HG02870 (cell line): ENCODE measurements at regions not wholly inside any gene's neighbourhood (a gene's known extent, or its start where the extent isn't known, plus 50 kb on each side); places are given as distances from the start of the nearest gene placed in this dataset.

Experiments
- ATAC-seq: cut with Tn5 transposase; IDR thresholded peaks from one replicate; pipeline ENCODE4 v1.9.1; 2021; ENCODE audit warnings: mild to moderate bottlenecking, moderate library complexity; ENCODE audit not compliant: unreplicated experiment

DNA sequence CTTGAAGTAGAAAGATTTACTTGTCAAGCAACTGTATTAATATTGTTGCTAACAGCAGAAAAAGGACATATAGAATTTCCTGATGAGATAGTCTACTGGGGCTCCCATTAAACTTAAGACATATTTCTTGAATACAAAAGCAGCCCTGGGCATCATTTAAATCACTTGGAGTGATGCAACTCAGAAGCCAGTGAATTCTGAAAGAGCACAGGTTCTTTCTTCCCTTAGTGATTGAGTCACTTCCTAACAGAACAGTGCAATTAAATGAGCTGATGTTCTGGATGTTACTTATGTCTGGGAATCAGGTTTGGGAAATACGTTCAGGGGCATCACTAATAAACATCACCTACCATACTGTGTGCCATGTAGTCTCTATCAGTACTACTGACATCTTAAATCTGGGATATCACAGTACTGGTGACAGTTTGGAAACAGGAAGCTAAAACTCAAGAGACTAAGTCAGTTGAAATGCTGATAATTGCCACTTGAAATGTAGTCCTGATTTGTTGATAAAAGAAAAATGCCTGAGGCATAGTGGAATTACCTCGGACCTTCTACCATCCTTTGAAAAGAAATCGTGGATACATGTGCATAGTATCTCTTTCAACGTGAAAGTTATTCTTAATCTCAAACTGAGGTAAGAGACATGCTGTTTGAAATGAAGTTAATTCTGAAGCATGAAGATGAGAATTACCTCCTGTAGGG is 249.2 kb upstream of the GPRIN3 start:
- ATAC-seq: no peak

DNA sequence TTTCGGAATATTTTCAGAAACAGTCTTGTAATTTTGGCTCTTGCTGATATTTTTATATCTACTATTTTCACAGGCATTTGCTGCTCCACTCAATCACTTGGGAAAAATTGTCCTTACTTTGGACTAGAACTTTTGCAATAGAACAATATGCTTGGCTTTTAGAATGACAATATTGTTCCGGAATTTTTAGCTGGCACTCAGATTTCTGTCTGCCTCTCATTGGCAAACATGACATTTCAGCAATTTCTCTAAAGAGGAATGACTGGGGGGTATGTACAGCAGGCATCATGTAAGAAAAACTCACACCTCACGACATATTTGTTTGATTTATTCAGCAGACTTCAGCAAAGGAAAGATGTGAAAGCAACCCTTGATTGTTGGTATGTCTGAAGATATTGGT is 243.6 kb upstream of the GPRIN3 start:
- ATAC-seq: no peak

DNA sequence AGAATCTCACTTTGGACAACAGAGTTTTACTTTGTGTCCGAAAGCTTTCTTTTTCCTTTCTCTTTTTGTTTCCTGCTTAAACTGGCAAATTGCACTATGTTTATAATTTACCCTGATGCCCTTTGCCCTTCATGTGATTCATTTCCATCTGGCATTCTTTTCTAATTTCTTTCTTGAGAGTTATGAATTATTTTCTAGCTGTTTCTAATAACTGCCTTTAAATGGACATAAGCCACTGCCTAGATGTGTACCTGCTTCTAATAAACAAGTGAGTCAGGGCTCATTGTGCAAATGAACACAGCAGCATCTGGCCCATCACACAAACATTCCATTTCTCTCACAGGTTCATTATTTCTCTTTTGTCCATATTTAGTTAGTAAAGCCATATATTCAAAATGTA is 242.3 kb upstream of the GPRIN3 start:
- ATAC-seq: no peak

DNA sequence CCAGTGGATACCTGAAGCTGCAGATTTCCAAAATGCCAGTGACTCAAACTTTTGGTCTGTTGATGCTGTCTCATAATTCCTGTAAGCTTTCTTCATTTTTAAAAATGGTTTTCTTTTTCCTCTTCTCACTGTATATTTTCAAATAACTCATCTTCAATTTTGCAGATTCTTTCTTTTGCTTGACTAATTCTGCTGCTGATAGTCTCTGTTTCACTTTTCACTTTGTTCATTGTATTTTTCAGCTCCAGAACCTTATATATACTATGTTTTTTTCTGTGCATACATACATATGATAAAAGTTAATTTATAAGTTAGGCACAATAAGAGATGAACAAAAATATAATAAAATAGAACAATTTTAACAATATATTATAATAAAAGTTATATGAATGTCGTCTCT is 237.7 kb upstream of the GPRIN3 start:
- no peak for ATAC-seq

DNA sequence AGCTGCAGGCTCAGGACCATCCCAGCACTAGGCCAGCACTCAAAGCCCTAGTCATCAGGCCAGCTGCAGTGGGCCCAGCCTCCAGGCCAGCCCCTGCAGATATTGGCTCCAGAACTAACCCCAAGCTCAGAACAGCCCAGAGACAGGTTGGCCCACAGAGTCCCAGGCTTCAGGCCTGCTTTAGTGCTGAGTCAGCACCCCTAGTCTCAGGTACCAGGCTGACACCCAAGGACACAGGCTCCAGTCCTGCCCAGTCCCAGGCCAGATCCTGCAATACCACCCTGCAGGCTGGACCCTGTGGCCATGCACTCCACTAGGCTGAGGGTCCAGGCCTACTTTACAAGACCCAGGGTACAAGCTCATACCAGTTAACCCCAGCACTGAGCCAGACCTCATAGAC is 234.4 kb upstream of the GPRIN3 start:
- no peak for ATAC-seq

DNA sequence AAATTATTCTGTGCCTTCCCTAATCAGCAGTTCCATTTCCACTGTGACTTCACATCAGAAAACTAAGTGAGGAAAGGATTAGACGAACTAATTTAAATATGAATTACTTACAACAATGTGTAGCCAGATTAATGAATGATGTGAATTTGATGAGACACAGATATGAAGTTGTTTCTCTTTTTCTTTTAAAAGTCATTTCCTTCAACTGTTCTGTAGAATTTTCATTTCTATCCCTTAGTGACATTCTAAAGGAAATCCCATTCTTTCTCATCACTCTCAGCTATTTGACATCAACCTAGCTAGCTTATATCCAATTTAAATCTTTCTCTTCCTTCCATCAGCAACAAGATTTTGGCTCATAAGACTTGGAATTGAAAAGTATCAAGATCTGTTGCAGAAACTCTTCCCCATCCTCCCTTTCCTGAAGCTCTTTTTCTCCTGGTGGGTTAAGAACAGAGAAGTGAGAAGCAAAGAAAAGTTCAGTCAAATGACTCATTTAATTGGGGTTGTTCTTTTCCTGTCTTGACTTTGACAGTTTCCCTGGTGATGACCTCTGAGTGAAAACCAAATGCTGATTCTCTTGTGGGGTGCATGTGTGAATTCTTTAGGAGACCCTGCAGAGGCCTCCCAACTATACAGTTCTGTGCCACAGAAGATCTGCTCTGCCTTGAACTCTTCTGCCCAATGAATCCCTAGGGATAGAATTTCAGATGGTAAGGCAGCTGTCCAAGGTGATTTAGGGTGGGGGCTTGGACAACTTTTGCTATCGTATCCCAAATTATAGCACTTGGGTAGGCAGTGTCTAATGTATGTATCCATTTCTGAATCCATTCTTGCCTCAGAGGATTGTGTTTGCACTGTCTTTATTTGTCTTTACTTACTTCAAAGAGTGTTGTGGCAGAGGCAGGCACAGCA is 232.5 kb upstream of the GPRIN3 start:
- ATAC-seq: no peak

DNA sequence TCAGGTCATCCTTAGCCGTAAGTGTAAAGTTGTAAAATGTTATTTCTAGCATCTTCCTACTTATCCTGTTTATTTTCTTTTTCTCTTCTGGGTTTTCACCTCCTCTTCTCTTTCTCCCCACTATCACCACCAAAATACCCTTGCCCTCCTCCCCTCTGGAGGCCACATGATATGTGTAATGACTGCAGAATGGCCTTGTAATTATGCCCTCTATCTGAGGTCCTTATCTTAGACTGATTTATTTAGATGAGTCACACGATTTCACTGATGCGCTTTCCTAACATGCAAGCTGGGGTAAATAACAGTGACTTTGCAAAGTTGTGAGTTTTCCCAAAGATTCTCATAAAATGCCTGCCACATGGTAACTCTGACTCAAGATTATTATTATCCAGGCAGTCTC is 231.8 kb upstream of the GPRIN3 start:
- no peak for ATAC-seq

DNA sequence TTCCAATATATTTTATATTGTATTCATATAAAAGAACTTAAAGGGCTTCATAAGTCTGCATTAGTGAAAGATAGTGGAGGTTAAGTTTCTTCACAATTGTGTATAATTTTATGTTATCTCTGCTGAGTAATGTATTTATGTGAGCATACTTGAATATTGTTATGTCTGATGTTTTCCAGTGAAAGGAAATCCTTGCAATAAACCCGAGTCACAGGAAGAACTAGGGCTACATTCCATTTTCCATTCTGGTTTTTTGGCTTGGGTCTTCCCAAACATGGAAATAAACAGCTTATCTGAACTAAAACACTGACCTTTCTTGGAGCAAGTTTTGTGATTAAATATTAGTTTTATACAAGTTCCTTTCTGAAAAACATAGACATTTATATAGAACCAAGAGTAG is 231.3 kb upstream of the GPRIN3 start:
- no peak for ATAC-seq

DNA sequence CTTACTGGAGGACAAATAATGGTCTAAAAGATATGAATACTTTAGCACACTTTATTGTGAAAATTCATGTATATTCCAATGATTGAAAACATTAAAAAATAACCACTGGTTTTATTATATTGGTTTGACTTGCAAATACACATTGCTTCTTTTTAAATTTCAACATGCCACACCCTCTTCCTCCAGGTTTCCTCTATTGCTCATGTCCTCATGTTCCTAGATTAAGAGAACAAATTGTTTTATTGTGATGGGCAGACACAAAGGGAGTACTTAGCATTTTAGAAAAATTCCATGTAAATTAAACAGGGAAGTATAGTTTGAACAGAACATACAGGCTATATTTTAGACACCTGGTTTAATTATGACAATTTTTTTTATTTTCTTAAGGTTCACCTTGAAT is 230.6 kb upstream of the GPRIN3 start:
- no peak for ATAC-seq

DNA sequence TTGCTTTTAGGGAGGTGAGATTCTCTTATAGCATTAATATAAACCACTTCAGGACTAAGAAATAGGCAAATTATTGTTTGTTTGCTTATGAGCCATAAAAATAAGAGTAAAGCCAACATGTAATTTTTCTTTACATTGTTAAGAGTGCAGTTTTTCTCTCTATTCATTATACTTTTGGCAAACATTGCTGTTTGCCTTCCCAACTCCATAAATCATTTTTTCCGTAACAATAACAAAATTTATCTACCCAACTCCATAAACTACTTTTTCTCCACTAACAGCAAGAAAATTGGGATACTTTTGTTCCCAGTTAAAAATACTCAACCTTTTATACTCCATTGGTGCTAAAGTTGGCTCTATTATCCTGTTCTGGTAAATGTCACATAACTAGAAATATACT is 229.7 kb upstream of the GPRIN3 start:
- ATAC-seq: no peak

DNA sequence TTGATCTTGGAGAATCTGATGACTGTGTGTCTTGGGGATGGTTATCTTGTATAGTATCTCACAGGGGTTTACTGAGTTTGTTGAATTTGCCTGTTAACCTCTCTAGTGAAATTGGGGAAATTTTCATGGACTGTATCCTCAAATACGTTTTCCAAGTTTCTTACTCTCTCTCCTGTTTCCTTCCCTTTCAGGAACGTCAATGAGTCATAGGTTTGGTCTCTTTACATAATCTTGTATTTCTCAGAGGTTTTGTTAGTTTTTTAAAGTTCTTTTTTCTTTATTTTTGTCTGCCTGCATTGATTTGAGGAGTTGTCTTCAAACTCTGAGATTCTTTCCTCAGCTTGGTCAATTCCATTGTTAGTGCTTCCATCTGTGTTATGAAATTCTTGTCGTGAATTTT is 227.7 kb upstream of the GPRIN3 start:
- no peak for ATAC-seq

DNA sequence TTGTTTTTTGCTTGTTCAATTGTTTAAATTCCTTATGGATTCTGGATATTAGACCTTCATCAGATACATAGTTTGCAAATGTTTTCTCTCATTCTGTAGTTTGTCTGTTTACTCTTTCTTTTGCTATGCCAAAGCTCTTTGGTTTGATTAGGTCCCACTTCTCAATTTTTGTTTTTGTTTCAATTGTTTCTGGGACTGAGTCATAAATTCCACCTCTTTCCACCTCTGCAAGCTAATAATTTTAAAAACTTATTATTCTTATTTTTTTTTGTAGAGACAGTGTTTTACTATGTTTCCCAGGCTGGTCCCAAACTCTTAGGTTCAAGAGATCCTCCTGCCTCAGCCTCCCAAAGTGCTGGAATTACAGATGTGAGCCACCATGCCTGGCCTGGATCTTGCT is 226.8 kb upstream of the GPRIN3 start:
- no peak for ATAC-seq

DNA sequence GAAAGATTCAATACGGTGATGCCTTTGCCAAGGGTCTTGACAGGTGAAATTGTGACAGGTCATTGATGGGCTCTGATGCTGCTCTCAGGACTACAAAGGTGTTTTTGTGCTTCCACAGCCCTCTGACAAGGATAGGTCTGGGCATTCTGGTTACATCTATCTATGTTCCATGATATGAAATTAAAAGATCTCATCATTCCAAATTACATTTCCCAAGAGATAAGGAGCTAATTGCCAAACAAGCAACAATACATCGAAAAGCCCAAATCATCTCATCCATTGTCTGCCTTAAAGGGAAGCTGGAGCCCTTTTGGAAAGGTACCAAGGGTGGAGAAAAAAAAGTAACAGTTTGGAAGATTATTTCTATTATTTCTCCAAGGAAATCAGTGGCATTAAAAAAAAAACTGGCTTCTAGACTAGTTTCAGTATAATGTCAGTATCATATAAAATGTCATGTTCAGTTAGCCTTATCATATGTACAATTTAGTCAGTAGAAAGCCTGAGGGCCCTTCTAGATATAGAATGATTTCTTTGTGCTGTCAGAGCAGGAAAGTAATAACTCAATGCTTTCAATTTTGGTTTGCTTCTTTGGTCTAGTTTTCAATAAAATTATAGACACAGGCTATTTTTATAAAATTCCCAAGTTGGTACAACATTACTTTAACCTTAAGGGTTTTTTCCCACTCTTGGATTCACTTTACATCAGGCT is 224.5 kb upstream of the GPRIN3 start:
- ATAC-seq: no peak

DNA sequence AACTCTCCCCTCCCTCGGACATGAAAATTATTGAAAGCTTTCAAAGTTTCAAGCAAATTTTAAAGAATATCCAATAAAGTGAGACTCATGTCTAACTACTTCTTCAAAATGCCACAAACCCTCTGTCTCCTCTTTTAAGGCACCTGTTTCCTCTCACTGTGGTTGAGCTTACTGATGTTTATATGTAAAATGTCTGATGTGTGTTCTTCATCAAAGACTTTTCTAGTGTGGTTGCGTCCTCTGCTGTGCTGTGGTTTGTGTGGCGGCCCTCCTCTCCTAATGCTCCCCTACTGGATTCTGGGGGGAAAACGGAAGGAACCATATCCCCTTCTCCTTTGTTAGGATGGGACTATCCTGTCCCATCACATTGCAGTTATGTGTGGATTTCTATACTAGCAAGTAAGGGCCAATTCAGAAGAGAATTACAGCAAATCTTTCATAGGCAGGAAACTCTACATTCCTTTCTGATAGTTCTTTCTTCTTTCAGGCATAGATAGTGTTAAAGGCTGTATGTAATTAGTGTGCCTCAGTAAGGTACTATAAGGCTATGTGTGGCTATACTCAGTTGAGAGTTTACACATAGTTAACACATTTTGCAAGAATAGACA is 221.0 kb upstream of the GPRIN3 start:
- no peak for ATAC-seq

DNA sequence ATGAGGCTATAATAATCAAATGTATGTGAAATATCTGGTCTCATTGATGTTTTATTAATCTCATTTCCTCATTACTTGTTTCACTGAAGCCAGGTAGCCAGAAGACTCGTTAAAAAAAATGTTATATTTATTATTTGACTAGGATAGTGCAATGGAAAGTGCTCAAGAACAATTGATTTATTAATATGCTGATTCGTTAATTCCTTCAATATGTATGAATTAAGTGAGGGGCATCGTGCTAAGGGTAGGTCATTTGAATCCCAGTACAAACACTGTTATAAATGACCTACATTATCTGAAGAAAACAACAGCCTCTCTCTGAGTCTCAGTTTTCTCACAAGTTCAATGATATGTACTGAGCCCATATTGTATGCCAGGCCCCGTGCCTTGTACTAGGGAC is 214.2 kb upstream of the GPRIN3 start:
- no peak for ATAC-seq

DNA sequence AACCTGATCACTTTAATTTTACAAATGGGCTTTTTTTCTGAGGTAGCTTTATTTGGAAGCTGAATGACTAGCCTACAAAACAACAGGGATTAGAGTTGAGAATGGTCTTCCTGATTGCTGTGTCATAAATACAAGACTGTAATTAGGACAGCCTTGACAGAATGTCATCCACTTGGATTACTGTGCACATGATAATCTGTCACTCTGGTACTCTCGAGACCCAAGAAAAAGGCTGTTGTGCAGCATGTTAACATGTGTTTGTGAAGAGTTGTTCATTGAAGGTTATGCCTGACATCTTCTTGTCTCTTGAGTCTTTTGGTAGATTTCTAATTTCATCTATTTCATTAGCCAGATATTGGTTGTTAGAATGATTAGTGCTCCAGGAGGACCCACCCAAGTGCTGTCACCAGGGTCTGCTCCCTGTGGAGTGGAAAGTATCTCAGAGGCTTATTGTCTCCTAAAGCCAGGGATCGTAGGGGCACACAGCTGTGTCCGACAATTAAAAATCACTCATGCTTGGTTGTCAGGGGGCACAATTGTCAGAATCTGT is 212.2 kb upstream of the GPRIN3 start:
- no peak for ATAC-seq

DNA sequence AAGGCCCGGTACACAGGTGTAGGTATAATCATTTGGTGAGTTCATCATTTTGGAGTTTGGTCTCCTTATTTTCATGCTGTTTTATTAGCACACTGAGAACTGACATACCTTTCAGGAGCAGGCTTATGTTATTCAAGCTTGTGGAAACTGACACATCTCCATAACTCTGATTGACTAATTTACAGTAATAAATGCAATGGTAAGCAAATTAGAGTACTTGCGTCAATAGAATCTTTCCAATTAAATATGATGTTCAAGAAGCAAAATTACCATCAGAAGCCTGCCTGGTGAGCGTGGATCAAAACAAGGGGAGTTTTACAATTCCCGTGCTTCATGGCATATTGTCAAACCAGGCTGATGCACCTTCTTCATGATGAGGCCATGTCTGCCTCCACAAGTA is 210.7 kb upstream of the GPRIN3 start:
- no peak for ATAC-seq

DNA sequence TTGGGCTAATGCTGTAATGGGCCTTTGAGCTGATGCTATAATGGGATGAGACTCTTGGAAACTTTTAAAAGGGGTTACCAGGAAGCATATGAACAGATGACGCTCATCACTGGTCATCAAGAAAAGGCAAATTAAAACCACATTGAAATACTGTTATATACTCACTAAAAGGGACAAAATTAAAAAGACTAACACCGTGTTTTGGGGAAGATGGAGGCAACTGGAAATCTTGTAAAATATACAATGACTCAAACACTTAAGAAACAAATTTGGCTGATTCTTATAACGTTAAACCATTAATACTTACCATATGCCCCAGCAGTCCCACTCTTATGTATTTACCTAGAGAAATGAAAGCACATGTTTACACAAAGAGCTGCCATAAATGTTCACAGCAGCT is 207.2 kb upstream of the GPRIN3 start:
- no peak for ATAC-seq

DNA sequence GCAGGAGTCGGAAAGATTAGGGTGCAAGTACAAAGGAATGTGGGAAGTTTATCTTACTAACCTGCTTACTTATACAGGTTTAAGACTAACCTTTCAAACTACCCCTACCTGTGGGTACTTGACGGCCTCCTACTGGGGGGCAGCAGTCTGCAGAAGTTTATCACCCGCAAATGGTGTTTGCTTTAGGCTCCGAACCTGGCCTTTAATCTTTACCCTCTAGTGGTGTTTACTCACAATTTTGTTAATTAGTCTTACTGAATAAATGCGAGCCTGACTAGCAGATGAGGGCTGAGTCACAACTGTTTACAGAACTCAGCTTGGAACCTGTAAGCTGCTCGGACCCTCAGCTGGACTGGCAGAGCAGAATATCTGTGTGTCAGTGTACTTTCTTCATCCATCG is 204.2 kb upstream of the GPRIN3 start:
- no peak for ATAC-seq

DNA sequence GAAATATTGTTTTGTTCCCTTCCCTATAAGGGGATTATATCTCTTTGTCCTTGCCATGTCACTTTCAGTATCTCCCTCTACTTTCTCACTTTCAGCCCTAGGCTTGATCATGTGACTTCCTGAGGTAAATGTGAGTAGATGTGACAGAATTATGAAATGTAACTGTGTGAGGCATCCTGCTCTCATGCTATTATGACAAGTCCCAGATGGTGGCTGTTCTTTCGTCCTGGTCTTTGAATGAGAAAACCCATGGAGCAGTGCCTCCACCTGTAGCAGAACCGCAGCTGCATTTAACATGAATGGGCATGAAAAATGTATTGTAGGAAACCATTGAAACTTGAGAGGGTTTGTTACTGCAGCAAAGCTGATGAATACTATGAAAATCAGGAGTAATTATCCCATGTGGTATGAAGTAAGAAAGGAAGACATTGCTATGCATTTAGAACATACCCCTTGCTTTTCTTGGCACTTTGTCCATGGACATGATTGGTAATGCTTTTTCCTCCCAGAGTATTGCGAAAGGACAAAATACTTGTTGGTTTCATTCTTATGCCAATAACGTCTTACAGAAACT is 202.2 kb upstream of the GPRIN3 start:
- peak; percentile 100 for ATAC-seq
